Esophagus squamous epithelium (tissue), 4 donors: ENCODE measurements at regions not wholly inside any gene's neighbourhood (a gene's known extent, or its start where the extent isn't known, plus 50 kb on each side); places are given as distances from the start of the nearest gene placed in this dataset.

Experiments used
- POLR2A ChIP-seq, 4 donors: fragments of 450-650 bp; IDR thresholded peaks; one replicate each; pipeline ENCODE4 v1.6.1; 2017; ENCODE audit warnings: antibody characterized with exemption in 4 of 4, mild to moderate bottlenecking in 4 of 4, moderate library complexity in 3 of 4
- TF ChIP-seq, protein P1 (sequence below), 6 experiments: fragments of 450-650 bp in 4 of 6; fragments of 200-600 bp in 2 of 6; sonication (generic) in 2 of 6; IDR thresholded peaks; one replicate each; pipeline ENCODE4 v1.5.1; 2016 to 2019; ENCODE audit warnings: antibody characterized with exemption in 6 of 6, mild to moderate bottlenecking in 4 of 6, moderate library complexity in 4 of 6

DNA sequence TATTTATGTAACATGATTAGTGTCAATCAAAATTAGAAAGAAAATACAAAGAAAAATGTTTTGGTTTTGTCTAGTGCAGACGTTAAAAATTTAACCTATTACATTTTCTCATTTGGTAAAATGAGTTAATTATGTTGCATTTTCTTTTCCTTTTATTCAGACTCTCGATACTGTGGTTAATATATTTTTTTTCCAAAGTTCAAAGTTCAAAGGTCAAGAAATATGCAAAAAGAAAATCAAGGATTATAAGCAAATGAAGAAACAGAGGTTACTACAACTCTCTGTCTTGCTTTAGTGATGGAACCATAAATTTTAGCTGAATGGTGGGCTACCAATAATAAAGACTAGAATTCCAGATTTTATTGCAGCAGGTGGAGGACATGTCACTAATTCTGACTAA is 133.3 kb upstream of the TFPI start:
- TF ChIP-seq, protein P1, sequence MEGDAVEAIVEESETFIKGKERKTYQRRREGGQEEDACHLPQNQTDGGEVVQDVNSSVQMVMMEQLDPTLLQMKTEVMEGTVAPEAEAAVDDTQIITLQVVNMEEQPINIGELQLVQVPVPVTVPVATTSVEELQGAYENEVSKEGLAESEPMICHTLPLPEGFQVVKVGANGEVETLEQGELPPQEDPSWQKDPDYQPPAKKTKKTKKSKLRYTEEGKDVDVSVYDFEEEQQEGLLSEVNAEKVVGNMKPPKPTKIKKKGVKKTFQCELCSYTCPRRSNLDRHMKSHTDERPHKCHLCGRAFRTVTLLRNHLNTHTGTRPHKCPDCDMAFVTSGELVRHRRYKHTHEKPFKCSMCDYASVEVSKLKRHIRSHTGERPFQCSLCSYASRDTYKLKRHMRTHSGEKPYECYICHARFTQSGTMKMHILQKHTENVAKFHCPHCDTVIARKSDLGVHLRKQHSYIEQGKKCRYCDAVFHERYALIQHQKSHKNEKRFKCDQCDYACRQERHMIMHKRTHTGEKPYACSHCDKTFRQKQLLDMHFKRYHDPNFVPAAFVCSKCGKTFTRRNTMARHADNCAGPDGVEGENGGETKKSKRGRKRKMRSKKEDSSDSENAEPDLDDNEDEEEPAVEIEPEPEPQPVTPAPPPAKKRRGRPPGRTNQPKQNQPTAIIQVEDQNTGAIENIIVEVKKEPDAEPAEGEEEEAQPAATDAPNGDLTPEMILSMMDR (IDR thresholded peaks at IDR 0.05), result no peak
- TF ChIP-seq POLR2A (IDR thresholded peaks at IDR 0.05), result no peak
